ENCODE measurements at regions not wholly inside any gene's neighbourhood (a gene's known extent, or its start where the extent isn't known, plus 50 kb on each side); places are given as distances from the start of the nearest gene placed in this dataset.
"Not testable (repeated sequence)": the region's sequence is repeated elsewhere in the genome, so short reads cannot be mapped to it uniquely, and the experiment has no call there.

- DNase-seq = no peak
These were observed 1960.8 kb downstream of the PCDH7 start for GRCh38 chr4:32680946-32681345.

- DNase-seq = no peak
These were observed 1964.0 kb downstream of the PCDH7 start for GRCh38 chr4:32684160-32684559.

- DNase-seq = no peak
These were observed 1966.0 kb downstream of the PCDH7 start for GRCh38 chr4:32686123-32686522.

- no peak for DNase-seq
These were observed 1969.3 kb downstream of the PCDH7 start for GRCh38 chr4:32689518-32689917.

GRCh38 chr4:32697281-32697814 lies 1977.2 kb downstream of the PCDH7 start:
- DNase-seq = no peak

GRCh38 chr4:32700838-32701237 lies 1980.7 kb downstream of the PCDH7 start:
- DNase-seq = no peak

- DNase-seq = no peak
These were observed 1986.7 kb downstream of the PCDH7 start for GRCh38 chr4:32706893-32707292.

GRCh38 chr4:32716090-32716620 lies 1996.0 kb downstream of the PCDH7 start:
- not testable (repeated sequence) for DNase-seq

- DNase-seq = no peak
These were observed 2015.9 kb downstream of the PCDH7 start for GRCh38 chr4:32735856-32736590.

GRCh38 chr4:32744211-32744610 lies 2024.0 kb downstream of the PCDH7 start:
- DNase-seq = no peak

- no peak for DNase-seq
These were observed 2025.2 kb downstream of the PCDH7 start for GRCh38 chr4:32745351-32745750.

- DNase-seq = no peak
These were observed 2027.9 kb downstream of the PCDH7 start for GRCh38 chr4:32748061-32748460.

GRCh38 chr4:32748498-32748897 lies 2028.3 kb downstream of the PCDH7 start:
- DNase-seq = no peak

- no peak for DNase-seq
These were observed 2032.8 kb downstream of the PCDH7 start for GRCh38 chr4:32752962-32753361.

GRCh38 chr4:32768664-32769389 lies 2048.7 kb downstream of the PCDH7 start:
- DNase-seq = no peak

- DNase-seq = no peak
These were observed 2051.3 kb downstream of the PCDH7 start for GRCh38 chr4:32771491-32771890.

- no peak for DNase-seq
These were observed 2054.9 kb downstream of the PCDH7 start for GRCh38 chr4:32775049-32775448.

- no peak for DNase-seq
These were observed 2056.4 kb downstream of the PCDH7 start for GRCh38 chr4:32776435-32777203.

- no peak for DNase-seq
These were observed 2057.9 kb downstream of the PCDH7 start for GRCh38 chr4:32778025-32778424.

- DNase-seq = no peak
These were observed 2058.8 kb downstream of the PCDH7 start for GRCh38 chr4:32778938-32779337.

GRCh38 chr4:32789026-32789608 lies 2068.9 kb downstream of the PCDH7 start:
- DNase-seq = no peak

GRCh38 chr4:32790803-32791202 lies 2070.6 kb downstream of the PCDH7 start:
- no peak for DNase-seq

All from GOT3 (cell line).